ENCODE measurements at regions not wholly inside any gene's neighbourhood (a gene's known extent, or its start where the extent isn't known, plus 50 kb on each side); places are given as distances from the start of the nearest gene placed in this dataset.

DNA sequence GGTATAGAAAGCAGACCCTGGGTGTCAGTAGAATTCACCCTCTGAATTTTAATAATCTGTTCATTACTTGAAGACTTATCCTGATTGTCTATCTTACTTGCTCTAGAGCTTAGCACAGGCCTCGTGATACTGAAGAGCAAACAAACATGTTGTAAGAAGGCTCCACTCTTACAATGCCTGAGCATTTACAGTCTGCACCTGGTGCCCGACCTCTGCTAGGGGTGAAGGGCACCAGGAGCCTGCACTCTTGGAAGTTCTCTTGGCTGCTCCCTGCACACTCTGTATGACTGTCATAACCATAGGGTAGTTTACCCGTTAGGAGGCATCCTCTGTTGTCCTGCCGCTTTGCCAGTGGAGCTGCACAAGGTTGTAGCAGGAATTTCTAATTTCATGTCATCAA lies 91.3 kb upstream of the NPY start:
- TF ChIP-seq EZH2phosphoT487 (IDR thresholded peaks at IDR 0.05; ENCODE audit: low read depth) = no peak
- TF ChIP-seq, protein P1, sequence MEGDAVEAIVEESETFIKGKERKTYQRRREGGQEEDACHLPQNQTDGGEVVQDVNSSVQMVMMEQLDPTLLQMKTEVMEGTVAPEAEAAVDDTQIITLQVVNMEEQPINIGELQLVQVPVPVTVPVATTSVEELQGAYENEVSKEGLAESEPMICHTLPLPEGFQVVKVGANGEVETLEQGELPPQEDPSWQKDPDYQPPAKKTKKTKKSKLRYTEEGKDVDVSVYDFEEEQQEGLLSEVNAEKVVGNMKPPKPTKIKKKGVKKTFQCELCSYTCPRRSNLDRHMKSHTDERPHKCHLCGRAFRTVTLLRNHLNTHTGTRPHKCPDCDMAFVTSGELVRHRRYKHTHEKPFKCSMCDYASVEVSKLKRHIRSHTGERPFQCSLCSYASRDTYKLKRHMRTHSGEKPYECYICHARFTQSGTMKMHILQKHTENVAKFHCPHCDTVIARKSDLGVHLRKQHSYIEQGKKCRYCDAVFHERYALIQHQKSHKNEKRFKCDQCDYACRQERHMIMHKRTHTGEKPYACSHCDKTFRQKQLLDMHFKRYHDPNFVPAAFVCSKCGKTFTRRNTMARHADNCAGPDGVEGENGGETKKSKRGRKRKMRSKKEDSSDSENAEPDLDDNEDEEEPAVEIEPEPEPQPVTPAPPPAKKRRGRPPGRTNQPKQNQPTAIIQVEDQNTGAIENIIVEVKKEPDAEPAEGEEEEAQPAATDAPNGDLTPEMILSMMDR (IDR thresholded peaks at IDR 0.05; ENCODE audit: low read depth, low read length) = no peak
